Right atrium auricular region (tissue), 2 donors: ENCODE measurements at regions not wholly inside any gene's neighbourhood (a gene's known extent, or its start where the extent isn't known, plus 50 kb on each side); places are given as distances from the start of the nearest gene placed in this dataset.
A peak's percentile ranks its signal among the peaks of the same experiment; 100 is the strongest.

Experiments used
- DNase-seq: peaks from one replicate; pipeline ENCODE4 v3.0.0-alpha.2; 2019; ENCODE audit warnings: low spot score
- H3K27ac ChIP-seq, 2 donors: fragments of 200-600 bp; sonication (generic); 1 replicate in 1 of 2; 2 replicates in 1 of 2; pipeline ENCODE4 v1.5.1; 2016 to 2019
- H3K27me3 ChIP-seq, 2 donors: fragments of 200-600 bp; sonication (generic); one replicate each; pipeline versions ENCODE4 v1.5.1 to v1.6.0; 2017 to 2019
- H3K36me3 ChIP-seq: fragments of 200-600 bp; sonication (generic); one replicate; pipeline ENCODE4 v1.5.1; 2016
- H3K4me1 ChIP-seq, 2 donors: fragments of 200-600 bp; sonication (generic); one replicate each; pipeline versions ENCODE4 v1.5.1 to v1.6.0; 2017 to 2019
- H3K4me3 ChIP-seq, 2 donors: fragments of 200-600 bp; sonication (generic); 1 replicate in 1 of 2; 2 replicates in 1 of 2; pipeline ENCODE4 v1.5.1; 2017 to 2019; ENCODE audit warnings: mild to moderate bottlenecking in 1 of 2, moderate library complexity in 1 of 2
- H3K9me3 ChIP-seq, 2 donors: fragments of 200-600 bp; sonication (generic); one replicate each; pipeline ENCODE4 v1.5.1; 2019
- CTCF ChIP-seq, 2 donors: fragments of 200-600 bp; sonication (generic); IDR thresholded peaks; one replicate each; pipeline ENCODE4 v1.5.1; 2019; ENCODE audit warnings: antibody characterized with exemption in 2 of 2

GRCh38 chr4:15158406-15159091, 156.3 kb downstream of the CPEB2 start:
- no peaks in the 10 kb centered on the region for H3K4me1 ChIP-seq
- no peaks in the 10 kb centered on the region for H3K27me3 ChIP-seq
- no peaks in the 10 kb centered on the region for H3K9me3 ChIP-seq
- no peak overlapping the region for H3K4me3 ChIP-seq
- no peak for DNase-seq
- H3K27ac ChIP-seq: no peak overlapping the region
- H3K36me3 ChIP-seq: no peaks in the 10 kb centered on the region
- no peak for TF ChIP-seq CTCF (IDR thresholded peaks at IDR 0.05)

- Histone ChIP-seq H3K4me1 (no peaks in the 10 kb centered on the region), H3K36me3 (no peaks in the 10 kb centered on the region), H3K9me3 (no peaks in the 10 kb centered on the region), H3K27ac (no peak overlapping the region), H3K4me3 (no peak overlapping the region), H3K27me3 (no peaks in the 10 kb centered on the region)
- DNase-seq: no peak
- no peak for TF ChIP-seq CTCF (IDR thresholded peaks at IDR 0.05)
Observed at GRCh38 chr4:15159477-15160019, 157.3 kb downstream of the CPEB2 start.

- Histone ChIP-seq H3K4me1 (no peaks in the 10 kb centered on the region), H3K27ac (no peak overlapping the region), H3K36me3 (no peaks in the 10 kb centered on the region), H3K27me3 (no peaks in the 10 kb centered on the region), H3K4me3 (no peak overlapping the region), H3K9me3 (no peaks in the 10 kb centered on the region)
- no peak for DNase-seq
- TF ChIP-seq CTCF (IDR thresholded peaks at IDR 0.05): no peak
Observed at GRCh38 chr4:15161439-15161838, 159.2 kb downstream of the CPEB2 start.

GRCh38 chr4:15162046-15162445, 159.8 kb downstream of the CPEB2 start:
- Histone ChIP-seq H3K9me3 (no peaks in the 10 kb centered on the region), H3K36me3 (no peaks in the 10 kb centered on the region), H3K4me3 (no peak overlapping the region), H3K27me3 (no peaks in the 10 kb centered on the region), H3K4me1 (no peaks in the 10 kb centered on the region), H3K27ac (no peak overlapping the region)
- no peak for DNase-seq
- no peak for TF ChIP-seq CTCF (IDR thresholded peaks at IDR 0.05)

- Histone ChIP-seq H3K27ac (no peak overlapping the region), H3K4me3 (no peak overlapping the region), H3K27me3 (no peaks in the 10 kb centered on the region), H3K9me3 (no peaks in the 10 kb centered on the region), H3K36me3 (no peaks in the 10 kb centered on the region), H3K4me1 (no peaks in the 10 kb centered on the region)
- peak in 1 of 2 donors; percentile 55 for TF ChIP-seq CTCF (IDR thresholded peaks at IDR 0.05)
- no peak for DNase-seq
Observed at GRCh38 chr4:15162465-15163283, 160.4 kb downstream of the CPEB2 start.
